H9 (cell line): ENCODE measurements at regions not wholly inside any gene's neighbourhood (a gene's known extent, or its start where the extent isn't known, plus 50 kb on each side); places are given as distances from the start of the nearest gene placed in this dataset.

Source experiments
- DNase-seq: peaks from one replicate; pipeline ENCODE4 v3.0.0-alpha.2; 2017
- H2AFZ ChIP-seq: one replicate; pipeline ENCODE4 v1.6.1; 2013; ENCODE audit warnings: mild to moderate bottlenecking, low read length, control low read depth, moderate library complexity
- H2AK5ac ChIP-seq: 2 replicates; pipeline ENCODE4 v1.6.1; 2013; ENCODE audit warnings: low read length, control low read depth, mixed read lengths; ENCODE audit not compliant: insufficient read length
- H2BK120ac ChIP-seq: one replicate; pipeline ENCODE4 v1.6.1; 2013; ENCODE audit warnings: low read depth, mild to moderate bottlenecking, low read length, control low read depth, inconsistent platforms; ENCODE audit not compliant: poor library complexity, severe bottlenecking
- H2BK12ac ChIP-seq: 2 replicates; pipeline ENCODE4 v1.6.1; 2013; ENCODE audit warnings: low read length, control low read depth, mixed read lengths, low read depth; ENCODE audit not compliant: insufficient read length
- H2BK15ac ChIP-seq: 2 replicates; pipeline ENCODE4 v1.6.1; 2013; ENCODE audit warnings: low read depth, low read length, control low read depth
- H2BK20ac ChIP-seq: one replicate; pipeline ENCODE4 v1.6.1; 2013; ENCODE audit warnings: low read depth, mild to moderate bottlenecking, low read length, control low read depth, inconsistent platforms; ENCODE audit not compliant: poor library complexity, severe bottlenecking
- H2BK5ac ChIP-seq: 2 replicates; pipeline ENCODE4 v1.6.1; 2013; ENCODE audit warnings: low read length, control low read depth, mixed read lengths; ENCODE audit not compliant: insufficient read length
- H3K14ac ChIP-seq: 2 replicates; pipeline ENCODE4 v1.6.1; 2013; ENCODE audit warnings: low read length, control low read depth; ENCODE audit not compliant: insufficient read depth
- H3K18ac ChIP-seq: 2 replicates; pipeline ENCODE4 v1.6.1; 2013; ENCODE audit warnings: low read depth, mild to moderate bottlenecking, mixed read lengths, low read length, control low read depth; ENCODE audit not compliant: insufficient read length
- H3K23ac ChIP-seq: 2 replicates; pipeline ENCODE4 v1.6.1; 2013; ENCODE audit warnings: low read length, control low read depth, mixed read lengths, low read depth; ENCODE audit not compliant: insufficient read length
- H3K23me2 ChIP-seq: 2 replicates; pipeline ENCODE4 v1.6.1; 2013; ENCODE audit warnings: low read depth, mild to moderate bottlenecking, mixed read lengths, low read length, control low read depth; ENCODE audit not compliant: insufficient read length, poor library complexity, severe bottlenecking
- H3K27ac ChIP-seq: 2 replicates; pipeline ENCODE4 v1.5.1; 2013; ENCODE audit warnings: low read length, control low read depth, mixed read lengths, low read depth; ENCODE audit not compliant: insufficient read length
- H3K27me3 ChIP-seq: 2 replicates; pipeline ENCODE4 v1.6.1; 2013; ENCODE audit warnings: low read length, control low read depth, inconsistent platforms; ENCODE audit not compliant: insufficient read depth
- H3K4ac ChIP-seq: 2 replicates; pipeline ENCODE4 v1.6.1; 2013; ENCODE audit warnings: low read depth, mild to moderate bottlenecking, control low read depth, inconsistent platforms, low read length, moderate library complexity
- H3K4me1 ChIP-seq: 2 replicates; pipeline ENCODE4 v1.6.1; 2013; ENCODE audit warnings: low read length, control low read depth, inconsistent platforms; ENCODE audit not compliant: insufficient read depth
- H3K4me2 ChIP-seq: 2 replicates; pipeline ENCODE4 v1.6.1; 2013; ENCODE audit warnings: low read length, control low read depth, mixed read lengths; ENCODE audit not compliant: insufficient read length, insufficient read depth
- H3K56ac ChIP-seq: 2 replicates; pipeline ENCODE4 v1.6.1; 2013; ENCODE audit warnings: low read depth, mild to moderate bottlenecking, mixed read lengths, low read length, control low read depth; ENCODE audit not compliant: insufficient read length
- H3K79me1 ChIP-seq: 2 replicates; pipeline ENCODE4 v1.6.1; 2013; ENCODE audit warnings: low read depth, mild to moderate bottlenecking, moderate library complexity, low read length, control low read depth, inconsistent platforms; ENCODE audit not compliant: insufficient read depth, poor library complexity, severe bottlenecking
- H3K79me2 ChIP-seq: 2 replicates; pipeline ENCODE4 v1.6.1; 2013; ENCODE audit warnings: low read length, control low read depth, inconsistent platforms; ENCODE audit not compliant: insufficient read depth
- H3K9ac ChIP-seq: 2 replicates; pipeline ENCODE4 v1.6.1; 2013; ENCODE audit warnings: low read length, control low read depth, mixed read lengths; ENCODE audit not compliant: insufficient read length; ENCODE audit errors: extremely low read depth
- H3K9me3 ChIP-seq: one replicate; pipeline ENCODE4 v1.6.1; 2013; ENCODE audit warnings: low read depth, low read length, inconsistent platforms; ENCODE audit not compliant: control insufficient read depth
- H3T11ph ChIP-seq: one replicate; pipeline ENCODE4 v1.6.1; 2013; ENCODE audit warnings: mild to moderate bottlenecking, low read length, control low read depth, inconsistent platforms
- H4K20me1 ChIP-seq: one replicate; pipeline ENCODE4 v1.6.1; 2013; ENCODE audit not compliant: control insufficient read depth, insufficient read length, insufficient read depth
- H4K5ac ChIP-seq: 2 replicates; pipeline ENCODE4 v1.6.1; 2013; ENCODE audit warnings: low read depth, mild to moderate bottlenecking, mixed read lengths, low read length, control low read depth; ENCODE audit not compliant: insufficient read length
- H4K8ac ChIP-seq: replicated peaks from 2 replicates; pipeline ENCODE4 v1.6.1; 2013; ENCODE audit warnings: low read length, control low read depth, mixed read lengths, low read depth; ENCODE audit not compliant: insufficient read length
- H4K91ac ChIP-seq: 2 replicates; pipeline ENCODE4 v1.6.1; 2013; ENCODE audit warnings: low read depth, mild to moderate bottlenecking, moderate library complexity, mixed read lengths, low read length, control low read depth; ENCODE audit not compliant: insufficient read length
- H3K27ac Mint-ChIP-seq, 3 experiments: 2 replicates in 2 of 3; 3 replicates in 1 of 3; pipeline ENCODE4 v1.8.0; 2020 to 2021; ENCODE audit warnings: mixed read lengths in 3 of 3, mild to moderate bottlenecking in 1 of 3, moderate library complexity in 1 of 3
- H3K27me3 Mint-ChIP-seq: 2 replicates; pipeline ENCODE4 v1.8.0; 2021; ENCODE audit warnings: low read depth, mild to moderate bottlenecking, moderate library complexity, mixed read lengths
- H3K36me3 Mint-ChIP-seq, 3 experiments: 2 replicates in 2 of 3; 3 replicates in 1 of 3; pipeline ENCODE4 v1.8.0; 2020 to 2021; ENCODE audit warnings: low read depth in 3 of 3, mixed read lengths in 3 of 3; ENCODE audit not compliant: insufficient read depth in 1 of 3
- H3K4me1 Mint-ChIP-seq, 2 experiments: 2 replicates each; pipeline ENCODE4 v1.8.0; 2020; ENCODE audit warnings: mixed read lengths in 2 of 2
- H3K4me3 Mint-ChIP-seq, 2 experiments: 2 replicates in 1 of 2; 3 replicates in 1 of 2; pipeline ENCODE4 v1.8.0; 2020 to 2021; ENCODE audit warnings: mild to moderate bottlenecking in 2 of 2, mixed read lengths in 2 of 2, moderate library complexity in 1 of 2
- H3K9me3 Mint-ChIP-seq, 2 experiments: 2 replicates in 1 of 2; 3 replicates in 1 of 2; pipeline ENCODE4 v1.8.0; 2020; ENCODE audit warnings: mild to moderate bottlenecking in 2 of 2, mixed read lengths in 2 of 2, moderate library complexity in 1 of 2
- WGBS: extraction: QIAGEN DNeasy Blood & Tissue Kit; methylation state at CpG from one replicate; pipeline ENCODE4 v1.1.7; 2013; ENCODE audit warnings: missing lambda C conversion rate, low lambda C conversion rate, mixed read lengths; ENCODE audit not compliant: insufficient read length; ENCODE audit errors: extremely low coverage; 5-methylcytosine and 5-hydroxymethylcytosine counted together
- TF ChIP-seq, protein P1 (sequence below): fragments of 200-600 bp; sonication (generic); conservative IDR thresholded peaks from 3 replicates; pipeline ENCODE4 v1.8.0; 2021; ENCODE audit warnings: antibody characterized with exemption, mild to moderate bottlenecking

DNA sequence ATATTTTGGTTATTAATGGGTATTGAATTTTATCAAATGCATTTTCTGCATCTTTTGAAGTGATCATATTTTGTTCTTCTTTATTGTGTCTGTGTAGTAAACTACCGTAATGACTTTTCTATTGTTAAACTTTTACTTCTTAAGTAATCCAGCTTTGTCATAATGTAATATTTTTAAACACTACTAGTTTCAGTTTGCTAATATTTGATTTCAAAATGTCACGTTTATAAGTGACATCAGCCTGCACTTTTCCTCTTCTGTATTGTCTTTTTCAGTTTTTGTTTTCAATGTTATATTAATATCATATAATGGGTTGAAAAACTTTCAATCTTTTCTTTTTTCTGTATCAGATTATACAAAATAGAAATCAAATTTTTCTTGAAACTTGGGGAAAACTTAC lies 71.6 kb upstream of the ANKRD1 start:
- Histone ChIP-seq H3K56ac (no peak overlapping the region), H4K8ac (no peak overlapping the region), H4K20me1 (no peaks in the 10 kb centered on the region), H2BK120ac (no peak overlapping the region), H2AFZ (no peak overlapping the region), H2BK15ac (no peak overlapping the region), H2BK12ac (no peak overlapping the region), H2BK20ac (no peak overlapping the region), H3K79me1 (no peaks in the 10 kb centered on the region), H3K9me3 (no peaks in the 10 kb centered on the region), H3K14ac (no peak overlapping the region), H3K79me2 (no peaks in the 10 kb centered on the region), H3K9ac (no peak overlapping the region), H2AK5ac (no peak overlapping the region), H3K23ac (no peak overlapping the region), H3T11ph (no peak overlapping the region), H3K27ac (no peak overlapping the region), H3K4ac (no peak overlapping the region), H3K4me1 (no peaks in the 10 kb centered on the region), H2BK5ac (no peak overlapping the region), H3K4me2 (no peak overlapping the region), H3K18ac (no peak overlapping the region), H3K23me2 (no peaks in the 10 kb centered on the region), H4K5ac (no peak overlapping the region), H3K27me3 (no peaks in the 10 kb centered on the region), H4K91ac (no peak overlapping the region)
- no peak for DNase-seq
- TF ChIP-seq, protein P1, sequence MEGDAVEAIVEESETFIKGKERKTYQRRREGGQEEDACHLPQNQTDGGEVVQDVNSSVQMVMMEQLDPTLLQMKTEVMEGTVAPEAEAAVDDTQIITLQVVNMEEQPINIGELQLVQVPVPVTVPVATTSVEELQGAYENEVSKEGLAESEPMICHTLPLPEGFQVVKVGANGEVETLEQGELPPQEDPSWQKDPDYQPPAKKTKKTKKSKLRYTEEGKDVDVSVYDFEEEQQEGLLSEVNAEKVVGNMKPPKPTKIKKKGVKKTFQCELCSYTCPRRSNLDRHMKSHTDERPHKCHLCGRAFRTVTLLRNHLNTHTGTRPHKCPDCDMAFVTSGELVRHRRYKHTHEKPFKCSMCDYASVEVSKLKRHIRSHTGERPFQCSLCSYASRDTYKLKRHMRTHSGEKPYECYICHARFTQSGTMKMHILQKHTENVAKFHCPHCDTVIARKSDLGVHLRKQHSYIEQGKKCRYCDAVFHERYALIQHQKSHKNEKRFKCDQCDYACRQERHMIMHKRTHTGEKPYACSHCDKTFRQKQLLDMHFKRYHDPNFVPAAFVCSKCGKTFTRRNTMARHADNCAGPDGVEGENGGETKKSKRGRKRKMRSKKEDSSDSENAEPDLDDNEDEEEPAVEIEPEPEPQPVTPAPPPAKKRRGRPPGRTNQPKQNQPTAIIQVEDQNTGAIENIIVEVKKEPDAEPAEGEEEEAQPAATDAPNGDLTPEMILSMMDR, result no peak
- Mint-ChIP-seq H3K27ac (no peak overlapping the region), H3K4me3 (no peak overlapping the region), H3K4me1 (no peaks in the 10 kb centered on the region), H3K9me3 (no peaks in the 10 kb centered on the region), H3K36me3 (no peaks in the 10 kb centered on the region), H3K27me3 (peaks cover 19% of the 10 kb centered on the region)
- WGBS, result no CpG with 5 or more reads among the region's 2 CpGs
